ENCODE measurements at regions not wholly inside any gene's neighbourhood (a gene's known extent, or its start where the extent isn't known, plus 50 kb on each side); places are given as distances from the start of the nearest gene placed in this dataset.

DNA sequence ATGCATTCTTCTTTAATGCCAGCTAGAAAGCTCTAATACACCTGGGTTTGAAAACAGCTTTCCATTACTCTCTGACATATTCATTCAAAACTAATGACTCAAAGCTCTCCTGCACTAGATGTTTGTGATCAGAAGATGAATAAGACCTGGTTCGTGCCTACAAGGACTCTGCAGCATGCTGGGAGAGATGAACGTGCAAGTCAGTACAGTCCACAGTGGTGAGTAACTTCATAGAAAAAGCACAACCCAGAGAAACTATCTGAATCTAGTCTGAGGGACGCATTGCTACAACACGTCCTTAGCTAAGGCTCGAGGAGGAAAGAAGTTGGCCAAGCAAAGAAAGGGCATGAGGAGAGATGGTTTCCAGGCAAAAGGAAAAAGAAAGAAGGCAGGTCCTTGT lies 234.3 kb downstream of the OSR1 start:
- TF ChIP-seq, protein P1, sequence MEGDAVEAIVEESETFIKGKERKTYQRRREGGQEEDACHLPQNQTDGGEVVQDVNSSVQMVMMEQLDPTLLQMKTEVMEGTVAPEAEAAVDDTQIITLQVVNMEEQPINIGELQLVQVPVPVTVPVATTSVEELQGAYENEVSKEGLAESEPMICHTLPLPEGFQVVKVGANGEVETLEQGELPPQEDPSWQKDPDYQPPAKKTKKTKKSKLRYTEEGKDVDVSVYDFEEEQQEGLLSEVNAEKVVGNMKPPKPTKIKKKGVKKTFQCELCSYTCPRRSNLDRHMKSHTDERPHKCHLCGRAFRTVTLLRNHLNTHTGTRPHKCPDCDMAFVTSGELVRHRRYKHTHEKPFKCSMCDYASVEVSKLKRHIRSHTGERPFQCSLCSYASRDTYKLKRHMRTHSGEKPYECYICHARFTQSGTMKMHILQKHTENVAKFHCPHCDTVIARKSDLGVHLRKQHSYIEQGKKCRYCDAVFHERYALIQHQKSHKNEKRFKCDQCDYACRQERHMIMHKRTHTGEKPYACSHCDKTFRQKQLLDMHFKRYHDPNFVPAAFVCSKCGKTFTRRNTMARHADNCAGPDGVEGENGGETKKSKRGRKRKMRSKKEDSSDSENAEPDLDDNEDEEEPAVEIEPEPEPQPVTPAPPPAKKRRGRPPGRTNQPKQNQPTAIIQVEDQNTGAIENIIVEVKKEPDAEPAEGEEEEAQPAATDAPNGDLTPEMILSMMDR (IDR thresholded peaks at IDR 0.05), result no peak
- TF ChIP-seq EP300 (IDR thresholded peaks at IDR 0.05), result no peak
- no peak for TF ChIP-seq POLR2A (IDR thresholded peaks at IDR 0.05)

Measured in suprapubic skin (tissue), 3 donors.